ENCODE measurements at regions not wholly inside any gene's neighbourhood (a gene's known extent, or its start where the extent isn't known, plus 50 kb on each side); places are given as distances from the start of the nearest gene placed in this dataset.

DNA sequence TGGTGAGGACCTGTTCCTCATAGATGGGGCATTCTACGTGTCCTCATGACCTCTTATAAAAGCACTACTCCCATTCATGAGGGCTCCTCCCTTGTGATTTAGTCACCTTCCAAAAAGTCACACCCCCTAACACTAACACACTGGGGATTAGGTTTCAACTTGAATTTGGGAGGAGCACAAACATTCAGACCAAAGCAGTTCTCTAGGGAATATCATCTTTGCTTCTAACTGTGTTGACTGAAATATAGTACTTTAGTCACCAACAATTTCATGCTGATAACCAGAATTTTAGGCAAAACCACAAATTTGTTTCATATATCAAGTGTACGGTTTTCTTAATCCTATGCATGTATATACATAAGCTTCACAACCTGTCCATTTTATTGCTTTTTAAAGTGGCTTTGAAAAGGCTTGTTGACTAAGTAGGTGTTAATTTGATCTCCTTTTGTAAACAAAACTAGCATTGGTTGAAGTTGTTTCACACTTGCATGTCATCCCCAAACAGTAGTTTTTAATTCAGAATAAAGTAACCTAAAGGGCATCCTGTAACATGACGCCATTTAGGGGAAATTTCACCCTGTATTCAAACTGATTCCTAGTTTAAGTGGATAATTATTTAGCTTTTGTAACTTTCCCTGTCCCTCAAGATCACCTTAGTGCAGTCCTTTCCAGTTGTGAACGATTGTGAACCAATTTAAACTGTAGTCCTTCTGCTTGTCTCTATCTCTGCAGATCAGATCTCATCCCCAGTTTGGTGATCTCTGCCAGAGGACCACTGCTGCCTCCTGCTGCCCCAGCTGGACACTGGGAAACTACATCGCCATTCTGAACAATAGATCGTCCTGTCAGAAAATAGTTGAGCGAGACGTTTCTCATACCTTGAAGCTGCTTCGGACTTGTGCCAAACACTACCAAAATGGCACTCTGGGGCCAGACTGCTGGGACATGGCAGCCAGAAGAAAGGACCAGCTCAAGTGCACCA is 141.1 kb downstream of the TLR5 start:
- TF ChIP-seq, protein P1, sequence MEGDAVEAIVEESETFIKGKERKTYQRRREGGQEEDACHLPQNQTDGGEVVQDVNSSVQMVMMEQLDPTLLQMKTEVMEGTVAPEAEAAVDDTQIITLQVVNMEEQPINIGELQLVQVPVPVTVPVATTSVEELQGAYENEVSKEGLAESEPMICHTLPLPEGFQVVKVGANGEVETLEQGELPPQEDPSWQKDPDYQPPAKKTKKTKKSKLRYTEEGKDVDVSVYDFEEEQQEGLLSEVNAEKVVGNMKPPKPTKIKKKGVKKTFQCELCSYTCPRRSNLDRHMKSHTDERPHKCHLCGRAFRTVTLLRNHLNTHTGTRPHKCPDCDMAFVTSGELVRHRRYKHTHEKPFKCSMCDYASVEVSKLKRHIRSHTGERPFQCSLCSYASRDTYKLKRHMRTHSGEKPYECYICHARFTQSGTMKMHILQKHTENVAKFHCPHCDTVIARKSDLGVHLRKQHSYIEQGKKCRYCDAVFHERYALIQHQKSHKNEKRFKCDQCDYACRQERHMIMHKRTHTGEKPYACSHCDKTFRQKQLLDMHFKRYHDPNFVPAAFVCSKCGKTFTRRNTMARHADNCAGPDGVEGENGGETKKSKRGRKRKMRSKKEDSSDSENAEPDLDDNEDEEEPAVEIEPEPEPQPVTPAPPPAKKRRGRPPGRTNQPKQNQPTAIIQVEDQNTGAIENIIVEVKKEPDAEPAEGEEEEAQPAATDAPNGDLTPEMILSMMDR (IDR thresholded peaks at IDR 0.05 in 4 of 5, conservative IDR thresholded peaks at IDR 0.05 in 1 of 5), result no peak
- TF ChIP-seq POLR2A (IDR thresholded peaks at IDR 0.05), result no peak

Measured in gastrocnemius medialis (tissue), 4 donors.